ENCODE measurements at regions not wholly inside any gene's neighbourhood (a gene's known extent, or its start where the extent isn't known, plus 50 kb on each side); places are given as distances from the start of the nearest gene placed in this dataset.

DNA sequence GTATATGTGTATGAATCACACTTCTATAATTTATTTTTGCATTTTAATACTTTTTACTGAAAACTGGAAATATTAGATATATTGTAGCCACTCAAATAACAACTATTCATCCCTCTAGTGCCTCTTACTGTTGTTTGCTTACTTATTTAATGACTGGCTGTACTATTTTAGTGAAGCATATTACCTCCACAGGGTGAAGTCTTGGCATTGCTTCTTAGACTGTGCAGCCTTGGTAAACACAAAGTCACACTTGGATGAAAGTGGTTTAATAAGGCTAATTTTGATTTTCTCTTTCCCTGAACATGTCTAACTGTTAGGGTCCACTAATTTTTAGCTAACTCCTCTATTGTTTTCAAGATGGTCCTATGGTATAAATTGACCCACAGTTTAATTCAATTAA is 1043.2 kb upstream of the ADGRB3 start:
- DNase-seq (ENCODE audit: insufficient read length, low spot score) (no peak), FAIRE-seq (no peak)
- TF ChIP-seq CTCF (IDR thresholded peaks at IDR 0.05; ENCODE audit: insufficient read depth, missing control alignments): no peak

GRCh38 chr6:67567842-67568241 is 1067.2 kb upstream of the ADGRB3 start:
- FAIRE-seq (no peak), DNase-seq (ENCODE audit: insufficient read length, low spot score) (no peak)
- no peak for TF ChIP-seq CTCF (IDR thresholded peaks at IDR 0.05; ENCODE audit: insufficient read depth, missing control alignments)

- DNase-seq (ENCODE audit: insufficient read length, low spot score) (no peak), FAIRE-seq (no peak)
These were observed 1071.4 kb upstream of the ADGRB3 start for GRCh38 chr6:67563671-67564070.

GRCh38 chr6:67560068-67560467 is 1075.0 kb upstream of the ADGRB3 start:
- FAIRE-seq (no peak), DNase-seq (ENCODE audit: insufficient read length, low spot score) (no peak)
- TF ChIP-seq CTCF (IDR thresholded peaks at IDR 0.05; ENCODE audit: insufficient read depth, missing control alignments): no peak

More at GRCh38 chr6:67563671-67564070, 1071.4 kb upstream of the ADGRB3 start:
- TF ChIP-seq CTCF (IDR thresholded peaks at IDR 0.05; ENCODE audit: insufficient read depth, missing control alignments): no peak

DNA sequence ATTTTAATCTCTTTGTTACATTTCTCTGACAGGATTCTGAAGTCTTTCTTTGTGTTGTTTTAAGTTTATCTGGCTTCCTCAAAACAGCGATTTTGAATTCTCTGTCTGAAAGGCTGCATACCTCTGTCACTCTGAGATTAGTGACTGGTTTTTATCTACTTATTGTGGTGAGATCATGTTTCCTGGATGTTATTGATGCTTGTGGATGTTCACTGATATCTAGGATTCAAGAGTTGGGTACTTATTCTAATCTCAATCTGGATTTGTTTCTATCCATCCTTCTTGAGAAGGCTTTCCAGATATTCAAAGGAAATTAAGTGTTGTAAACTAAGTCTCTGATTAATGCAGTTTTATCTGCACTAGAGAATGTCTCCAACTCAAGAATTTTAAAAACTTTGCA is 1076.1 kb upstream of the ADGRB3 start:
- FAIRE-seq (no peak), DNase-seq (ENCODE audit: insufficient read length, low spot score) (no peak)
- no peak for TF ChIP-seq CTCF (IDR thresholded peaks at IDR 0.05; ENCODE audit: insufficient read depth, missing control alignments)

DNA sequence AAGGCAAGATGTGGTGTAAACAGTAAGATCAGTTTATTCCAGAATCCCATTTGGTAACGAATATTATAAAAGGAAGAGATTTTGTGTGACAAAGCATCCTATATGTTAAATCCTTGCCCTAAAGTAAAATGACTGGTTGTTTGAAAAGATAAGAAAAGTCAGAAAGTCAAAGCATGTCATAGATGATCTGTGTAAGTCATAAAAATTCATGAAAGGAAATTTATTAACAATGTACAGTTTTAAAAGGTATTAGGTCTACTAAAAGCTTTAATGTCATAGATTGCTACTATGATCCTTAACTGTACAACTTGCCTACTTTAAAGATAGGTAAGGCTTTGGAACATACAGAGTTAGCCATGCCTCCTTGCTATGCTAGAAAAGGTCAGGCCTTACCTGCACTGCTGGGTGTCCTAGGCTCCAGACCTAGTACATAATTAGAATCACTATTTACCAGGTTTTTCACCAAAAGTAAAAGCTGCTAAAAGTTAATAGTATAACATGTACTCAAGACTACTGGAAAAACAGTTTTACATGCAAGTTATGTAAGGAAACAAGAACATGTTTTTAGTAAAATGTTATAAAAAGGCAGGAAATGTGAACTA is 1090.1 kb upstream of the ADGRB3 start:
- no peak for FAIRE-seq
- no peak for DNase-seq (ENCODE audit: insufficient read length, low spot score)

More for the DNA sequence above, 1090.1 kb upstream of the ADGRB3 start:
- TF ChIP-seq CTCF (IDR thresholded peaks at IDR 0.05; ENCODE audit: insufficient read depth, missing control alignments): no peak
